ENCODE measurements at regions not wholly inside any gene's neighbourhood (a gene's known extent, or its start where the extent isn't known, plus 50 kb on each side); places are given as distances from the start of the nearest gene placed in this dataset.

DNA sequence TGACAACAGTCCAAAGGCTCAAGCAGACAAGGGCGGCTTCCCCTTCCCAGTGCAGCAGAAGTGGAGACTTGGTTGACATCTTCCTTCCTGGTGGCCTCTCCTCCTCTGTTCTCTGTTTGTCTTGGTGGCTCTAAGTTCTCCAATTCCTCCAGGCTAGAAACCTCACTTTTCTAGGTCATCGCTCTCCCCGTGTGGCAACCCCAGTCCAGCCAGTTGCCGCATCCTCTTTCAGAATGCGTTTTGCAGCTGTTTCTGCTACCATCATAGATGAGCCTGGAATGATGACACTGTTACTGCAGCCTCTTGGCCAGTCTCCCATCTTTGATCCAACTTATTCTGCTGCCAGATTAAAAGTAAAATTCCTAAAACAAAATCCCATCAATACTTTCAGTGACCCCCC, 201.5 kb downstream of the TRIM29 start:
- Histone ChIP-seq H4K20me1 (ENCODE audit: insufficient read depth) (no peaks in the 10 kb centered on the region), H3K9me2 (ENCODE audit: insufficient read depth, low read length) (no peaks in the 10 kb centered on the region), H3F3A (ENCODE audit: insufficient read depth, low read length, poor library complexity, severe bottlenecking) (no peaks in the 10 kb centered on the region), H3K4me2 (ENCODE audit: low read length) (no peak overlapping the region), H3K36me3 (ENCODE audit: insufficient read depth, low read length) (no peaks in the 10 kb centered on the region), H3K27ac (ENCODE audit: low read length) (no peak overlapping the region), H3K79me2 (replicated peaks; ENCODE audit: insufficient read depth, low read length) (no peaks in the 10 kb centered on the region), H3K4me3 (ENCODE audit: low read length) (no peak overlapping the region), H3K9me3 (ENCODE audit: low read length) (no peaks in the 10 kb centered on the region), H2AFZ (ENCODE audit: low read depth, low read length) (no peak overlapping the region), H3K9ac (ENCODE audit: low read length) (no peak overlapping the region), H3K27me3 (ENCODE audit: insufficient read depth, low read depth, low read length) (no peaks in the 10 kb centered on the region)
- TF ChIP-seq EP300 (conservative IDR thresholded peaks at IDR 0.05; ENCODE audit: poor library complexity, severe bottlenecking) (no peak), EZH2 (IDR thresholded peaks at IDR 0.05; ENCODE audit: borderline replicate concordance, insufficient read depth, low read length, poor library complexity, severe bottlenecking) (no peak), POLR2AphosphoS5 (IDR thresholded peaks at IDR 0.05) (no peak), RAD21 (conservative IDR thresholded peaks at IDR 0.05) (no peak), MXI1 (conservative IDR thresholded peaks at IDR 0.05; ENCODE audit: poor library complexity, severe bottlenecking) (no peak), TAF1 (IDR thresholded peaks at IDR 0.05; ENCODE audit: low read depth) (no peak), SMC3 (conservative IDR thresholded peaks at IDR 0.05; ENCODE audit: poor library complexity) (no peak)
- TF ChIP-seq, protein P1, sequence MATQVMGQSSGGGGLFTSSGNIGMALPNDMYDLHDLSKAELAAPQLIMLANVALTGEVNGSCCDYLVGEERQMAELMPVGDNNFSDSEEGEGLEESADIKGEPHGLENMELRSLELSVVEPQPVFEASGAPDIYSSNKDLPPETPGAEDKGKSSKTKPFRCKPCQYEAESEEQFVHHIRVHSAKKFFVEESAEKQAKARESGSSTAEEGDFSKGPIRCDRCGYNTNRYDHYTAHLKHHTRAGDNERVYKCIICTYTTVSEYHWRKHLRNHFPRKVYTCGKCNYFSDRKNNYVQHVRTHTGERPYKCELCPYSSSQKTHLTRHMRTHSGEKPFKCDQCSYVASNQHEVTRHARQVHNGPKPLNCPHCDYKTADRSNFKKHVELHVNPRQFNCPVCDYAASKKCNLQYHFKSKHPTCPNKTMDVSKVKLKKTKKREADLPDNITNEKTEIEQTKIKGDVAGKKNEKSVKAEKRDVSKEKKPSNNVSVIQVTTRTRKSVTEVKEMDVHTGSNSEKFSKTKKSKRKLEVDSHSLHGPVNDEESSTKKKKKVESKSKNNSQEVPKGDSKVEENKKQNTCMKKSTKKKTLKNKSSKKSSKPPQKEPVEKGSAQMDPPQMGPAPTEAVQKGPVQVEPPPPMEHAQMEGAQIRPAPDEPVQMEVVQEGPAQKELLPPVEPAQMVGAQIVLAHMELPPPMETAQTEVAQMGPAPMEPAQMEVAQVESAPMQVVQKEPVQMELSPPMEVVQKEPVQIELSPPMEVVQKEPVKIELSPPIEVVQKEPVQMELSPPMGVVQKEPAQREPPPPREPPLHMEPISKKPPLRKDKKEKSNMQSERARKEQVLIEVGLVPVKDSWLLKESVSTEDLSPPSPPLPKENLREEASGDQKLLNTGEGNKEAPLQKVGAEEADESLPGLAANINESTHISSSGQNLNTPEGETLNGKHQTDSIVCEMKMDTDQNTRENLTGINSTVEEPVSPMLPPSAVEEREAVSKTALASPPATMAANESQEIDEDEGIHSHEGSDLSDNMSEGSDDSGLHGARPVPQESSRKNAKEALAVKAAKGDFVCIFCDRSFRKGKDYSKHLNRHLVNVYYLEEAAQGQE (IDR thresholded peaks at IDR 0.05; ENCODE audit: borderline replicate concordance) = no peak
- TF ChIP-seq, protein P2, sequence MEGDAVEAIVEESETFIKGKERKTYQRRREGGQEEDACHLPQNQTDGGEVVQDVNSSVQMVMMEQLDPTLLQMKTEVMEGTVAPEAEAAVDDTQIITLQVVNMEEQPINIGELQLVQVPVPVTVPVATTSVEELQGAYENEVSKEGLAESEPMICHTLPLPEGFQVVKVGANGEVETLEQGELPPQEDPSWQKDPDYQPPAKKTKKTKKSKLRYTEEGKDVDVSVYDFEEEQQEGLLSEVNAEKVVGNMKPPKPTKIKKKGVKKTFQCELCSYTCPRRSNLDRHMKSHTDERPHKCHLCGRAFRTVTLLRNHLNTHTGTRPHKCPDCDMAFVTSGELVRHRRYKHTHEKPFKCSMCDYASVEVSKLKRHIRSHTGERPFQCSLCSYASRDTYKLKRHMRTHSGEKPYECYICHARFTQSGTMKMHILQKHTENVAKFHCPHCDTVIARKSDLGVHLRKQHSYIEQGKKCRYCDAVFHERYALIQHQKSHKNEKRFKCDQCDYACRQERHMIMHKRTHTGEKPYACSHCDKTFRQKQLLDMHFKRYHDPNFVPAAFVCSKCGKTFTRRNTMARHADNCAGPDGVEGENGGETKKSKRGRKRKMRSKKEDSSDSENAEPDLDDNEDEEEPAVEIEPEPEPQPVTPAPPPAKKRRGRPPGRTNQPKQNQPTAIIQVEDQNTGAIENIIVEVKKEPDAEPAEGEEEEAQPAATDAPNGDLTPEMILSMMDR (IDR thresholded peaks at IDR 0.05; ENCODE audit: poor library complexity, severe bottlenecking) = no peak

DNA sequence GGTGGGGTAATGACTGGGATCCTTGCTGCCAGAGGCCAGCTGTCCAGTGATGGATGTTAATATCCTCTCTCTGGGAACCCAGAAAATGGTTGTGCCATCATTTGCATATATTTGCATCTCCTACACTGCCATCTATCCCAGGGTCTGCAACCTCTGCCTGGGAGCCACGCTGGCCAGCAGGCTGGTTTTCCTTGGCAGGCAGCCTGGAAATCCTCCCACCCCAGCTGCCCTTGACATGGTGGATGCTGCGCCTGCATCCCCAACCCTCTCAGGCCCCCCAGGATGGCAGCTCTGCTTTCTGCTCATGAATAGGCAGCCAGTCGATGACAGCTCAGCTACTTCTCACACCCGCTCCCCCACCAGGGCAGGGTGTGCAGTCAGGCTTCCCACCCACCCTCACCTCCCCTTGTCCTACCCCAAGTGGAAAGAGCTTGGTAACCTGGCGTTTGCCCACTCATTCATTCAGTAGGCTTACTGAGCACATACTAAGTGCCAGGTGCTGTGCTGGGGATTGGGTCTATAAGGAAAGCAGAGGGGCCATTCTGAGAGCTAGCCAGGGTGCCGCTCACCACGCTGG, 202.5 kb downstream of the TRIM29 start:
- no peaks in the 10 kb centered on the region for H3K27me3 ChIP-seq (ENCODE audit: insufficient read depth, low read depth, low read length)
- TF ChIP-seq, protein P2 (IDR thresholded peaks at IDR 0.05; ENCODE audit: poor library complexity, severe bottlenecking) = no peak
- TF ChIP-seq EZH2 (IDR thresholded peaks at IDR 0.05; ENCODE audit: borderline replicate concordance, insufficient read depth, low read length, poor library complexity, severe bottlenecking) = no peak
- TF ChIP-seq SMC3 (conservative IDR thresholded peaks at IDR 0.05; ENCODE audit: poor library complexity) = no peak
- TF ChIP-seq, protein P1 (IDR thresholded peaks at IDR 0.05; ENCODE audit: borderline replicate concordance) = no peak
- no peak for TF ChIP-seq MXI1 (conservative IDR thresholded peaks at IDR 0.05; ENCODE audit: poor library complexity, severe bottlenecking)
- TF ChIP-seq RAD21 (conservative IDR thresholded peaks at IDR 0.05) = no peak
- no peak for TF ChIP-seq POLR2AphosphoS5 (IDR thresholded peaks at IDR 0.05)
- no peak for TF ChIP-seq EP300 (conservative IDR thresholded peaks at IDR 0.05; ENCODE audit: poor library complexity, severe bottlenecking)
- no peak for TF ChIP-seq TAF1 (IDR thresholded peaks at IDR 0.05; ENCODE audit: low read depth)
- no peak overlapping the region for H3K4me2 ChIP-seq (ENCODE audit: low read length)
- no peak overlapping the region for H2AFZ ChIP-seq (ENCODE audit: low read depth, low read length)
- H3K79me2 ChIP-seq (replicated peaks; ENCODE audit: insufficient read depth, low read length) = no peaks in the 10 kb centered on the region
- no peak overlapping the region for H3K9ac ChIP-seq (ENCODE audit: low read length)
- no peaks in the 10 kb centered on the region for H3K9me3 ChIP-seq (ENCODE audit: low read length)
- no peak overlapping the region for H3K27ac ChIP-seq (ENCODE audit: low read length)
- H3K36me3 ChIP-seq (ENCODE audit: insufficient read depth, low read length) = no peaks in the 10 kb centered on the region
- H4K20me1 ChIP-seq (ENCODE audit: insufficient read depth) = no peaks in the 10 kb centered on the region
- no peaks in the 10 kb centered on the region for H3K9me2 ChIP-seq (ENCODE audit: insufficient read depth, low read length)
- H3K4me3 ChIP-seq (ENCODE audit: low read length) = no peak overlapping the region
- H3F3A ChIP-seq (ENCODE audit: insufficient read depth, low read length, poor library complexity, severe bottlenecking) = no peaks in the 10 kb centered on the region
